Gastroesophageal sphincter (tissue), 3 donors: ENCODE measurements at regions not wholly inside any gene's neighbourhood (a gene's known extent, or its start where the extent isn't known, plus 50 kb on each side); places are given as distances from the start of the nearest gene placed in this dataset.

Experiments used
- POLR2A ChIP-seq, 2 donors: fragments of 450-650 bp; IDR thresholded peaks; one replicate each; pipeline ENCODE4 v1.6.1; 2017; ENCODE audit warnings: antibody characterized with exemption in 2 of 2, mild to moderate bottlenecking in 2 of 2, moderate library complexity in 1 of 2
- TF ChIP-seq, protein P1 (sequence below), 4 experiments: fragments of 200-600 bp in 2 of 4; fragments of 450-650 bp in 2 of 4; sonication (generic) in 1 of 4; IDR thresholded peaks; one replicate each; pipeline ENCODE4 v1.5.1; 2017 to 2019; ENCODE audit warnings: antibody characterized with exemption in 4 of 4, mild to moderate bottlenecking in 2 of 4, moderate library complexity in 2 of 4

DNA sequence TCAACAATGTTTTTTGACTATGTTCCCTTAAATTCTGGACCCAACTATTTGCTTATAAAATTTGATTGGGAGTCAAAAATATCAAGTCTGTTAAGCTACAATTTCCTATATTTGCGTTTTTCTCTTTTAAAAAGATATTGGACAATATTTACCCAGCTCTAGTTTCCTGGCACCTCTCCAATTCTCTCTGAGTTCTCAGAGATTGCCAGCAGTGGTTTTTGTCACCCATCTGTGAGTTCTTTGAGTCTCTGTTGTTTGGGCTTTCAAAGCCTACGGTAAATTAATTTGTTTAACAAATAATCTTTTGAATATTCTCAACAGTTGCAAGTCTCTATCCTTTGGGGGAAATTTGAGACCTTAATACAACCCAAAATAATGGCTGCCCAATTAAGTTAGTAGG is 174.2 kb upstream of the PUM3 start:
- no peak for TF ChIP-seq POLR2A (IDR thresholded peaks at IDR 0.05)
- TF ChIP-seq, protein P1, sequence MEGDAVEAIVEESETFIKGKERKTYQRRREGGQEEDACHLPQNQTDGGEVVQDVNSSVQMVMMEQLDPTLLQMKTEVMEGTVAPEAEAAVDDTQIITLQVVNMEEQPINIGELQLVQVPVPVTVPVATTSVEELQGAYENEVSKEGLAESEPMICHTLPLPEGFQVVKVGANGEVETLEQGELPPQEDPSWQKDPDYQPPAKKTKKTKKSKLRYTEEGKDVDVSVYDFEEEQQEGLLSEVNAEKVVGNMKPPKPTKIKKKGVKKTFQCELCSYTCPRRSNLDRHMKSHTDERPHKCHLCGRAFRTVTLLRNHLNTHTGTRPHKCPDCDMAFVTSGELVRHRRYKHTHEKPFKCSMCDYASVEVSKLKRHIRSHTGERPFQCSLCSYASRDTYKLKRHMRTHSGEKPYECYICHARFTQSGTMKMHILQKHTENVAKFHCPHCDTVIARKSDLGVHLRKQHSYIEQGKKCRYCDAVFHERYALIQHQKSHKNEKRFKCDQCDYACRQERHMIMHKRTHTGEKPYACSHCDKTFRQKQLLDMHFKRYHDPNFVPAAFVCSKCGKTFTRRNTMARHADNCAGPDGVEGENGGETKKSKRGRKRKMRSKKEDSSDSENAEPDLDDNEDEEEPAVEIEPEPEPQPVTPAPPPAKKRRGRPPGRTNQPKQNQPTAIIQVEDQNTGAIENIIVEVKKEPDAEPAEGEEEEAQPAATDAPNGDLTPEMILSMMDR (IDR thresholded peaks at IDR 0.05): no peak
